HG03135 (cell line): ENCODE measurements at regions not wholly inside any gene's neighbourhood (a gene's known extent, or its start where the extent isn't known, plus 50 kb on each side); places are given as distances from the start of the nearest gene placed in this dataset.

ENCODE experiments used
- ATAC-seq: cut with Tn5 transposase; IDR thresholded peaks from one replicate; pipeline ENCODE4 v1.9.1; 2021; ENCODE audit warnings: mild to moderate bottlenecking, moderate library complexity; ENCODE audit not compliant: unreplicated experiment

DNA sequence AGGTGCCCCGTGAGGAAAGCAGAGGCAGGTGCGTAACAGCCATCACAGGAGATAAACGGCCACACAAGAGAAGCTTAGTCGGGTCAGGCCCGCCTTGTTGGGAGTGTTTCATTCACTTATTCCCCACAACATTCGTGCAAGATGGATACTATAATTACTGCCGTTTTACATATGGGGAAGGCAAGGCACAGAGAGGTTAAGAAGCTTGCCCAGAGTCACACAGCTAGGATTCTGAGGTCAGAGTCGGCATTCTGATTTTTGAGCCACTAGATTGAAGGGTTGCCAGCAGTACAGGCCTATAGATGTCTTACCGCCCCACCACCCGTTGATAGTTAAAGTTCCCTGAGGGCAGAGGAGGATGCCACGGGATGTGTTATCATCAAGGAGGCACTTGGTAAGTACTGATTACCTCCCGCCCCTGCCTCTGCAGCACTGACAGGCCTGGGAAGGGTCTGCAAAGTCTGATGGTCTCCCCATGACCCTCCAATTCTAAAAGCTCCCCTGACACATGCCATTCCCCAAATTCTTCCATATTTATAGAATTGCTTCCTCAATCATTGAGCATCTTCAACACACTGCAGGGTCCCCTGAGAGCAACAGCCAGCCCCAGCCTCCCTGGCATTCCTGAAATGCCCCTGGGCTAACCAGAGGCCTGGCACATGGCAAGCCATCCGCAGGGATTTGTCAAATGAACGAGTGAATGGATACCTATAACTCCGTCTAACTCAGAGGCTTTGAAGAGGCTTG lies 74.7 kb upstream of the CLDN14 start:
- ATAC-seq = no peak

DNA sequence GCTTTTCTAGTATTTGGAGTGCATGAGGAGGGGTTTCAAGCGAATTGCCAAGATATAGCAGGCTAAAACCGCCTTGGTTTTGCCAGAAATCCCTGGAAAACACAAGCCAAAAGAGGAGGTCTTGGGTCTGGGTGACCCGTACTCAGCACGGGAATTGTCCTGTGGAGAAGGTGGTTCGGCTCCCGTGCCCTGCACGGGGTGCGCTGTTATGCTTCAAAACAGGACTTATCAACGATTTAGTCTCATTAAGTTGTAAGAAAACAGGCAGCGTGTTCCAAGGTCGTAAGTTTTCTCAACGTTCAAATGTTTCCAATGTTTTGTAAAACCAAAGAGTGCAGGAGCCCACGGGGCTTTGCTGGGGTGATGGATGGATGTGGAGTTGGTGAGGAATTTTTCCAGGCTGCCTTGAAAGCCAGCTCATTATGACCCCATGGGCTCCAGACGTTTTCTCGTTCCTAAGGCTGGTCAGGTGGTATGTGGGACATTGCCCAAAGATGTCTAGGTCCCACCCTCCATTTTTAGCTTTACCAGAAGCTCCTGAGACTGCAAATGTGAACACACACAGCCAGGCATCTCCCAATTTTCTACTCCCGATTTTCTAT lies 75.4 kb upstream of the CLDN14 start:
- ATAC-seq = no peak

DNA sequence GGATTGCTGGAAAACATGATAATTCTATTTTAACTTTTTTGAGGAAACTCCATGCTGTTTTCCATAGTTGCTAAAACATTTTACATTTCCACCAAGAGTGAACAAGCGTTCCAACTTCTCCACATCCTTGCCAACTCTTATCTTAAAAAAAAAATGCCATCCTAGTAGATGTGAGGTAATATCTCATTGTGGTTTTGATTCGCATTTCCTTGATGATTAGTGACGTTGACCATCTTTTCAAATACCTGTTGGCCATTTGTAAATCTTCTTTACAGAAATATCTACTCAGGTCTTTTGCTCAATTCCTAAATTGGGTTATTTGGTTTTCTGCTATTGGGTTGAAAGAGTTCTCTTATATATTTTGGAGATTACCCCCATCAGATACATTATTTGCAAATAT lies 77.4 kb upstream of the CLDN14 start:
- no peak for ATAC-seq

- no peak for ATAC-seq
These were observed 81.1 kb upstream of the CLDN14 start for GRCh38 chr21:36560933-36561575.

DNA sequence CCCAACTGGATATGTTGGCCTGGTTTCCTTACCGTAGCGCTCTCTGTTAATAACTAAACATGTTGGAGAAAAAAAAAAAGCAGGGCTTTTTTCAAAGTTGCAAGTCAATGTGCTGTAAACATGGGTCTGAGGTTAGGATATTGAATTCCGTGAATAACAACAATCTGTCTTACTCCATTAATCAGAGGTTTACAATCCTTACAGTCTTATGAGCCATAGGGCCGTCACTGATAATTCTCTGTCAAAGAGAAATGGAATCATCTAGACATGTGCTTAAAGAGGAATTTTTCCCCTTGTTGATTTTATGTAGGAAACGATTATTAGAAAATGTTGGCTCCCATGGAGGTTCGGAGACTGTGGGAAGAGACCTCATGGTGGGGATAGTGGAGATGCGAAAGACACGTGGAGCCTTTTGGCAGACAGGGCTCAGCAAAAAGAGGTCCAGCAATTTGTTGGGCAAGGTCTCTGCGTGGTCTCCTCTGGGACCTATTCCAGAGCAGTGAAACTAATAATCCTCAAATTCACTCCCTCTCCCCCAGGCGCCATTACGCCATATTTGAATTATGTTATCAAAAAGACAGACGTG lies 83.5 kb upstream of the CLDN14 start:
- no peak for ATAC-seq

- ATAC-seq = no peak
These were observed 84.7 kb upstream of the CLDN14 start for GRCh38 chr21:36564647-36565046.

- ATAC-seq = no peak
These were observed 85.6 kb upstream of the CLDN14 start for GRCh38 chr21:36565540-36565939.

DNA sequence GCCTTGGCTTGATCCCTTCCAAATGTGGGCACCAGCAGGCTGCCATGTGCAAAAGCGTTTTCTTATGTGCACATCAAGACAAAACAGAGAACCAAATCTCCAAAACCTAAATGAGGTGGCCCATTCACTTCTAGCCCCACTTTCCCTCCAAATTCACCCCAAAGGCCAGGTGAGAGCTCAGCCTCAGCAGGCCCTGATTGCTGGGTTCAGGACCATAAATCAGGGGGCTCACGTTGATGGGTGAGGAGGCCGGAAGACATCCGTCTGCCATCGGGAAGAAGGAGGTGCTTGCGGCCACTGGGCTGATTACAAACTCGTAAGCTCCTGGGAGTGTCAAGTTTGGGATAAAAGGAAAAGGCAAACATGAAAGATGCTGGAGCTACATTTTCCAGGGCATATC lies 86.7 kb upstream of the CLDN14 start:
- ATAC-seq = no peak

DNA sequence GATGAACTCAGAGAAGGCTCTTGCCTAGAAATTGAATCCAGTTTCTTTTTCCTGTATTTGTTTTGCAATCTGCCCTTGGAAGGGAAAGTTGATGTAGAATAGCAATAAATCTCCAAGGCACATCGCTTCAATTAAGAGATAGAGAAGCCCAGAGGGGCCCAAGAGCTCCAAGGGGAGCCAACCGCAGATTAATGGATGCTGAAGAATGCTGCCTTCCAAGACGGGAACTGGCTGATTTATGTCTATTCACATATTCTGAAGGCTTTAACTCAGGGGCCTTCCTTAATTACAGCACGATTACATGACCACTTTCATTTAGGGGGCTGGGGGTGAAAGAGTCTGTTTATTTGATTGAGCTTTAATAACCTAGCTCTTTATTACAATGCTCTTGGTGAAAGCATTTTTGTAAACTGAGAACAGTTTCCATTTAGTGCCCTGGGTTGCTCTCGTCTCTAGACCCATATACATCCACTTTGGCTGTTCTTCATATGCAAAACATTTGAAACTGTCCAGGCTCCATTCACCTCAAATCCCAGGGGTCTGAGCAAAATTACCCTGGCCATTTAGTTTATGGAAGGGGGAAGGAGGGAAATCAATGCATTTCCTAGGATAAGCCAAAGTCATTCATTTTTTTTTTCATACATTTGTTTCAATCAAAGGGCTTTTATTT lies 87.4 kb upstream of the CLDN14 start:
- no peak for ATAC-seq

GRCh38 chr21:36569511-36569910 lies 89.6 kb upstream of the CLDN14 start:
- ATAC-seq = no peak

- ATAC-seq = no peak
These were observed 91.6 kb upstream of the CLDN14 start for GRCh38 chr21:36571556-36571955.

DNA sequence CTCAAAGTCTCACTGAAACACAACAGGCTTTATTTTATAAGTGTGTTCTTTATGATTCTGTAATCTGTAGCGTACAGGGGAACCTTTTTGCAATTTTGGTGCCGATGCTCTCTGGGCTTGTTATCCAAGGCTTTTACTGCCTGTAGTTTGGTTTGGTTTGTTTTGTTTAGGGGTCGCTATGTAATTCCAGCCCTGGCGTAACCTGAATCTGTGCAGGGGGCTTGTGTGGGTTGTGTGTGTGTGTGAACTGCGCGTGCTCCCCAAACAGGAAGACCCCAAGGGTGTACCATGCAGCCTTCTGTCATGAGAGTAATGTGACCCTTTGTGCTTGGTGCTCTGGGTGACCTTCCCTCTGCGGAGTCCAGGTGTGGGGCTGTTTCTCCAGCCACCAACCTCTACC lies 92.1 kb upstream of the CLDN14 start:
- no peak for ATAC-seq

DNA sequence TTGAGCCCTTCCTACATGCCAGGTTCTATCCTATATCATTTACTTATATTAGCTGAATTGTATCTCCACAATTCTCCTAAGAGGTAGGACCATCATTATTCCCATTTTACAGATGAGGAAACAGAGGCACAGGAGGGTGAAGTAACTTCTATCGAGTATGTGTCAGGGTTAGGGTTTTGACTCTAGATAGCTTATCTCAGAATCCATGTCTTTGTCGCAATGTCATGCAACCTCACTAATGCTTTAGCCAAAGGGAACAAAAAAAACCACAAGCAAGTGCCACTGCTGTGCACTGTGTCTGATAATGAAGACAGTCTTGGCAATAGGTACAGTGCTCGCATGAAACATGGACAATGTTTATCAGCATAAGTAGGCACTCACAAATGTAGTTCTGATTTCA lies 95.4 kb upstream of the CLDN14 start:
- no peak for ATAC-seq

- ATAC-seq = no peak
These were observed 96.5 kb upstream of the CLDN14 start for GRCh38 chr21:36576441-36576840.

GRCh38 chr21:36579898-36580297 lies 100.0 kb upstream of the CLDN14 start:
- ATAC-seq = no peak

DNA sequence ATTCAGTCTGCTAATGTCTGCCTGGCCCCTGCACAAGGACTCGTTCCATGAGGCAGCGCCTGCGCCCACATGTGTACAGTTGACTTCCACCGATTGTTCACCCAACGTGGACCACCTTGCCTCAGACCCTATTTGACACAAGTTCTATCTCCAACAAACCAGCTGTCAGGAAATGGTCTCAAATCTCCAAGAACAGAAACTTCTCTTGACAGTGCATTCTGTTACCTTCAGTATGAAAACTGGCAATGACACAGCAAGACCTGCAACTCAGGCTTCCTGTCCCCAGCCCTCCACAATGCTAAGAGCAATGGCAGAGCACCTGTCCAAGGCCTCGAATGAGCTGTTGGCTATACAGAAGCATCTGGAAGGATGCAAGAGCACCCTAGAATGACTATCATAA lies 102.3 kb upstream of the CLDN14 start:
- ATAC-seq = no peak

DNA sequence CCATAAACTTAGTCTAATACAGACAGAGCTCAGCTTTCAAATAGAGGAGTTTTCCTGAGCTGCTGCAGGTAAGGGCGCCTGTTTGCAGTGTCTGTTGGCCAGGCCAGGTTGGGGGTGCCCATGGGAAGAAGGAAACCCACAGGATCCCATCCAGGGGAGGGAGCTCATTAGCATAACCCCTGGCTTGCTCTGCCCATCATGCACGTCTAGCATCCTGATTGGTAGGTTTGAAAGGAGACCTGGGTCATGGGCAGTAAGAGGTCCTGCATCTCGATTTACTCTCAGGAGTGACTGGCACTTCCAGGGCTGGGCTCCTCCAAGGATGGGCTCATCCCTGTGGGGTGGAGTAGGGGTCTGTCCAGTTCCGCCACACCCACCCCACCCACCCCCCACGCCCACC lies 103.7 kb upstream of the CLDN14 start:
- ATAC-seq = no peak

GRCh38 chr21:36584980-36585940 lies 105.3 kb upstream of the CLDN14 start:
- ATAC-seq = no peak

- no peak for ATAC-seq
These were observed 107.5 kb upstream of the CLDN14 start for GRCh38 chr21:36587388-36587787.

DNA sequence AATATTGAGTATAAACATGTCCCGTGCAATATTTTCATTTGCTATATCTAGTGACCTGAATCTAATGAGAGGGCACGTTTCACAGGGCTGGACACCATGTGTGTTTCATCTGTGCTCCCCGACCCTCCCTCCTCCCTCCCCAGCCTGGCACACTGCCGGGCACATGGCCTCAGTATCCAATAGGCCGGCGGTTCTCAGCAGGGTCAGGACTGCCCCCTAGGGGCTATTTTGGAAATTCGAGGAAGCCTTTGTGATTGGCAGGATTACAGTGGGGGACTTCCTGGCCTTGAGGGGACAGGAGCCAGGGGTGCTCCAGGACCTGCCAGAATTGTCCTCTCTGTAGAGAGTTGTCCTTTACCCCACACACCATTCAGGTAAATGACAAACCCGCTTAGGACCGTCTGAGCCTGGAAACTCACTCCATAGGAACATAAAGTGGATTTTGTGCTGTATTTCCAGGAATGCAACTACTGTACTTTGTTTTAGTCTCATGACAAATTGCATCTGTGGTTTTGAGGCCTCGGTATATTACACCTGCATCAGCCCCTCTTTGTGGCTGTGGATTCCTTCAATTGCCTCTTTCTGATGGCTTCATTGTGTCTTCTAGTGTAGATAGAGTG lies 109.5 kb upstream of the SIM2 start:
- no peak for ATAC-seq
